Fibroblast of lung (primary cell): ENCODE measurements at regions not wholly inside any gene's neighbourhood (a gene's known extent, or its start where the extent isn't known, plus 50 kb on each side); places are given as distances from the start of the nearest gene placed in this dataset.

Experiments used
- CTCF ChIP-seq, 2 donors: IDR thresholded peaks in 1 of 2; conservative IDR thresholded peaks in 1 of 2; 1 replicate in 1 of 2; 2 replicates in 1 of 2; pipeline ENCODE4 v1.5.1; 2011 to 2012; ENCODE audit warnings: low read length in 2 of 2, control low read depth in 1 of 2, inconsistent platforms in 1 of 2, low read depth in 1 of 2, mild to moderate bottlenecking in 1 of 2
- EZH2 ChIP-seq: IDR thresholded peaks from 2 replicates; pipeline ENCODE4 v1.5.1; 2012; ENCODE audit warnings: low read length, control low read depth, mild to moderate bottlenecking; ENCODE audit errors: missing control alignments

- TF ChIP-seq CTCF (conservative IDR thresholded peaks at IDR 0.05 in 1 of 2, IDR thresholded peaks at IDR 0.05 in 1 of 2; ENCODE audit: low read depth in 1 of 2, low read length in 2 of 2) (no peak), EZH2 (no peak)
Observed at GRCh38 chr10:43825984-43826383, 177.3 kb upstream of the ZNF32 start.
